Fibroblast of pulmonary artery (primary cell): ENCODE measurements at regions not wholly inside any gene's neighbourhood (a gene's known extent, or its start where the extent isn't known, plus 50 kb on each side); places are given as distances from the start of the nearest gene placed in this dataset.
A peak's percentile ranks its signal among the peaks of the same experiment; 100 is the strongest.

Experiments used
- DNase-seq: peaks from one replicate; pipeline ENCODE4 v3.0.0-alpha.2; 2010; ENCODE audit warnings: low read depth
- H3K4me3 ChIP-seq: replicated peaks from 2 replicates; pipeline ENCODE4 v1.5.1; 2011; ENCODE audit warnings: low read depth, mild to moderate bottlenecking, control low read depth, low read length, moderate library complexity
- CTCF ChIP-seq: IDR thresholded peaks from 2 replicates; pipeline ENCODE4 v1.5.1; 2011; ENCODE audit warnings: mild to moderate bottlenecking, control low read depth, low read length, inconsistent platforms; ENCODE audit errors: missing control alignments

DNA sequence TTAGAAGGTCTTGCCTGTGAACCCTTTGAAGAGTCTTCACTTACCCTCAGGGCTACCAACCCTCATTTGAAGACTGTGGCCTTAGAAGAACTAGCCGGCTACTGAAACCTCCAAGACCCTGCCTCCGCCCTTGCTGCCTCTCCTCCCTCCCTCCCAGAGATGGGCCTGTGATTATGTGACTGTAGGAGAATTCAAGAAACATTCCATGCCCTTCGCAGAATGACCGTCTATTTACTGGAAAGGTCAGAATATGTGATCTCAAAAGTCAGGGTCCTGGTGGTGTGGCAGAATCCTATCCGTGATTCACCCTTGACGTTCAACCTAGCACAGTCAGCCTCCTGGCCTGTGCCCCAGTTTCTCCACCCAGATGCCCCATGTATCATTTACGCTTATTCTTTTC lies 109.6 kb downstream of the CTNND1 start:
- no peak for DNase-seq
- no peak overlapping the region for H3K4me3 ChIP-seq
- TF ChIP-seq CTCF = no peak

- DNase-seq = peak; percentile 21
- no peak for TF ChIP-seq CTCF
- H3K4me3 ChIP-seq = no peak overlapping the region
Measured at GRCh38 chr11:57873196-57873911, 111.8 kb downstream of the CTNND1 start.

GRCh38 chr11:57874981-57875380 lies 113.4 kb downstream of the CTNND1 start:
- TF ChIP-seq CTCF = no peak
- no peak for DNase-seq
- no peak overlapping the region for H3K4me3 ChIP-seq

- no peak overlapping the region for H3K4me3 ChIP-seq
- DNase-seq = no peak
- TF ChIP-seq CTCF = no peak
Measured at GRCh38 chr11:57881647-57882046, 120.0 kb downstream of the CTNND1 start.

DNA sequence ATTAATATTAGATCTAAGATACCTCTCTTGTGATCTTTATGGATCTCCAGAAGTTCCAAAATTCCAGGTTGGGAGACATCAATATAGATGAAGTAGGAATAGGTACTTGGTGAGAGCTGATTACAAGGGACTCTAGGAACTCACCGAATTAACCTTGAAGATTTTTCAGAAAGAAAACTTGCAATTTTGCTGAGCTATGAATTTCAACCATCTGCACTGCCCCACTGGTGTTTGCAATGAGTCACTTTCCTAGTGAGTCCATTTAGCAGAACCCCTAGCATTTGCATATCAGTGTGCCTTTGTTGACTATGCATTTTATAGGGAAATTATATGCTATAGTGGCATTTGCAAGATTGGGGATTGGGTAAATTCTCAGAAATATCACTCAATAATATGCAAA lies 122.0 kb downstream of the CTNND1 start:
- no peak overlapping the region for H3K4me3 ChIP-seq
- no peak for DNase-seq
- no peak for TF ChIP-seq CTCF

DNA sequence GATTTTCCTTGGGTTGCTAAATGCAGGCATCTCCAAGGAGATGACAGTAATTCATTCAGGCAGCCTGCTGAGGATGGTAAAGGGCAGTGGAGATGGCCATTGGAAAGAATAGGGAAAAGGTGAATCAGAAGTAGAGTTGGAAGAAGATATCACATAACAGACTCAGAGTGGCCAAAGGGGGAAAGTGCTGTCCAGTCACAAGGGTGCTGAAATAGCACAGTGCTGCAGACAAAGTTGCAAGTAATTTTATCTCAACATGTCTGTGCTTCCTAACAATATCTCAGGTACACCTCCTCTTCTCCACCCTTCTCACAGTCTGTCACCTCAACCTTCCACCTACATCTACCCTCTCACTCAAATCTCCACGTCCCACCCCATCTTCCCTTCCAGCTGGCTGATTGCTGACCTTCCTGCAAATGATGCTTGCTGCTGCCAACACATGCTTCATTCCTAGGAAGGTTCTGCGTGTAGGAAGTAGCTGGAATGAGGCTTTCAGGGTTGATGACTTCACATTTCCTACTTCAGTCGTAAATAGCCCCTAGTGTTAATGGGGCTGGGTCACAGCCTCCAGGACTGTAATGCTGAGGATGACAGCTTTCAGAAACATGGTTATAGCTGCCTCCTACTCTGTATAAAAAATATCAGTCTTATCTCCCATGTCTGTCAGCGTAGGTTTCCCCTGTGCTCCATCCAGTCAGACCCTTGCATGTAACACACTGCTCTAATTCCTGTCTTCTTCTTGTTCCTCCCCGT lies 123.9 kb downstream of the CTNND1 start:
- no peak overlapping the region for H3K4me3 ChIP-seq
- no peak for TF ChIP-seq CTCF
- DNase-seq = peak; percentile 30
